ENCODE measurements at regions not wholly inside any gene's neighbourhood (a gene's known extent, or its start where the extent isn't known, plus 50 kb on each side); places are given as distances from the start of the nearest gene placed in this dataset.

DNA sequence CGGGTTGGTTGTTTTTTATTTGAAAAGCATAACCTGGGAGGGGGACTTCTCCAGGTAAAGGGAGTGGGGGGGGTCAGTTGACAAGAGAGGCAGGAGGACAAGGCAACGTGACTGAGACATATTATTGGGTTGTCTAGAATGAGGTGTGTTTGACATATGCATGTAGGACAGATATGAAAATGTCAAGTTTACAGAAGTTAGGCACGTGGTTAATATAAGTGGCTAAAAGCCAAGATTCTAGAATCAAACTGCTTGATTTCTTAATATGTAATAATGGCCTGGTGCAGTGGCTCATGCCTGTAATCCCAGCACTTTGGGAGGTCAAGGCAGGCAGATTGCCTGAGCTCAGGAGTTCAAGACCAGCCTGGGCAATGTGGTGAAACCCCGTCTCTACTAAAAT is 212.8 kb downstream of the SQOR start:
- TF ChIP-seq CTCF (IDR thresholded peaks at IDR 0.05; ENCODE audit: low read depth, low read length, missing control alignments), result no peak
- no peak for DNase-seq (ENCODE audit: extremely low read depth, low read depth)
- no peak overlapping the region for H3K4me3 ChIP-seq (replicated peaks; ENCODE audit: low read depth, low read length)

GRCh38 chr15:45849136-45849535 is 214.3 kb downstream of the SQOR start:
- TF ChIP-seq CTCF (IDR thresholded peaks at IDR 0.05; ENCODE audit: low read depth, low read length, missing control alignments), result no peak
- no peak overlapping the region for H3K4me3 ChIP-seq (replicated peaks; ENCODE audit: low read depth, low read length)
- DNase-seq (ENCODE audit: extremely low read depth, low read depth), result no peak

GRCh38 chr15:45854455-45855202 is 219.8 kb downstream of the SQOR start:
- no peak overlapping the region for H3K4me3 ChIP-seq (replicated peaks; ENCODE audit: low read depth, low read length)
- DNase-seq (ENCODE audit: extremely low read depth, low read depth), result no peak
- no peak for TF ChIP-seq CTCF (IDR thresholded peaks at IDR 0.05; ENCODE audit: low read depth, low read length, missing control alignments)

- no peak for DNase-seq (ENCODE audit: extremely low read depth, low read depth)
- no peak for TF ChIP-seq CTCF (IDR thresholded peaks at IDR 0.05; ENCODE audit: low read depth, low read length, missing control alignments)
These were observed 220.5 kb downstream of the SQOR start for GRCh38 chr15:45855210-45855906.

DNA sequence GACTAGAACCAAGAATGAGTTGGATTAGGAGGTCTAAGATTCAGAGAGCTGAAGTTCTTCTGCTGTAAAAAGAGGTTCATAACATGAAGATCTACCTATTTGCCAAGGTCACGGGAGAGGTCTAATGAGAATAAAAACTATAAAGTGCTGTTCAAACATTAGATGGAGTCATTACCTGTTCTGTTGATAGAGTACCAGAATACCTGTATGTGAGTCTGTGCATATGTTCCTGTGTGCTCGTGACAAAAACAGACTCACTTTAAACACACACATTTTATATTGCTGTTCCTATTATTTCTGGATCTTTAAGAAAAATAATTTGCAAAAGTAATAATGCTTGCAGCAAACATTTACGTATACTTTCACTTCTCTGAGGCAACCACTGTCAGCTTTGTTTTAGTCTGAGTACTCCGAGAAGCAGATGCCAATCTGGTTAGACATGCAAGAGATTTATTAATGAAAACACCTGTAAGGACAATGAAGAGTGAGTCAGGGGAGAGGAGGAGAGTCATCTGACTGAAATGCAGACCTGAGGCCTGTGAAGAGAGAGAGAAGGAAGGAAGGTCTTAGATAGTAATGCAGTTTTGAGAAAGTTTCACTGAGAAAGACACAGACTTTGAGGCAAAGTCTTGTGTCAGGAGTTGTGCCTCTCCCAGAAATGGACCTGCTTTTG is 221.2 kb downstream of the SQOR start:
- TF ChIP-seq CTCF (IDR thresholded peaks at IDR 0.05; ENCODE audit: low read depth, low read length, missing control alignments), result no peak
- DNase-seq (ENCODE audit: extremely low read depth, low read depth), result no peak
- H3K4me3 ChIP-seq (replicated peaks; ENCODE audit: low read depth, low read length), result no peak overlapping the region

More at GRCh38 chr15:45855210-45855906, 220.5 kb downstream of the SQOR start:
- H3K4me3 ChIP-seq (replicated peaks; ENCODE audit: low read depth, low read length), result no peak overlapping the region

DNA sequence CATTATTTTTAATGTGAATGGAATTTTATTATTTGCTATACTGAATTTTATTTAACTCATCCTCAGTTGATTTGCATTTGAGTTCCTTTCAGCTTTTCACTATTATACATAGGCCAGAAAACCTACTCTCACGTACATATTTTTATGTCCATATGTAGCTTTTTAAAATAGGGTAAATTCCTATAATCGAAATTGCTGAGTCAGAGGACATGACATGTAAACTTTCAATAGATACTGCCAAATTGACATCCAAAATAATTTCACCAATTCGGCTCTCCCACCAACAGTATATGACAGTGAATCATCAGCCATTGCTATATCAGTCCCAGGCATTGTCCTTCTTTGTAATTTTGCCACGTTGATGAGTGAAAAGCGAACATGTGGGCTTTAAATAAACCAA is 222.5 kb downstream of the SQOR start:
- no peak for DNase-seq (ENCODE audit: extremely low read depth, low read depth)
- no peak overlapping the region for H3K4me3 ChIP-seq (replicated peaks; ENCODE audit: low read depth, low read length)
- TF ChIP-seq CTCF (IDR thresholded peaks at IDR 0.05; ENCODE audit: low read depth, low read length, missing control alignments), result no peak
